GM21390 (cell line): ENCODE measurements at regions not wholly inside any gene's neighbourhood (a gene's known extent, or its start where the extent isn't known, plus 50 kb on each side); places are given as distances from the start of the nearest gene placed in this dataset.

ENCODE experiments used
- ATAC-seq: cut with Tn5 transposase; IDR thresholded peaks from one replicate; pipeline ENCODE4 v1.9.1; 2021; ENCODE audit not compliant: unreplicated experiment

DNA sequence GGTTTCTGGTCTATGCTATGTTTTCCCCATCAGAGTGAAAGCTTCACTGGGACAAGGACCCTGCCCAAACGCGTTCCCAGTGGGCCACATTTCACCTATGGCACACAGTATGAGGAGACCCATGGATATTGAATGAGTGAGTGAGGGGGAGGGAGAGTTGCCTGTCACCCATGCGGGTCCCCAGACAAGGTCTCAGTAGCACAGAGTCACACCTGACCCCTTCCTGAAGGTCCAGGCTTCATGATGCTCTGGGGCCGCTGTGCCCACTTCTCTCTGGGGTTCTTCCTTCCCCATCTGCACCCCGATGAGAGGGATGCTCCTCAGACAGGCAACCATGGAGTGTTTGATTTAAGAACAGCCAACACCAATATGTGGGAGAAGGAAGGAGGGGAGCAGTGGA, 72.3 kb upstream of the CSF3R start:
- no peak for ATAC-seq

GRCh38 chr1:36554323-36554628, 71.6 kb upstream of the CSF3R start:
- ATAC-seq = no peak

GRCh38 chr1:36553591-36554322, 71.0 kb upstream of the CSF3R start:
- ATAC-seq = no peak

DNA sequence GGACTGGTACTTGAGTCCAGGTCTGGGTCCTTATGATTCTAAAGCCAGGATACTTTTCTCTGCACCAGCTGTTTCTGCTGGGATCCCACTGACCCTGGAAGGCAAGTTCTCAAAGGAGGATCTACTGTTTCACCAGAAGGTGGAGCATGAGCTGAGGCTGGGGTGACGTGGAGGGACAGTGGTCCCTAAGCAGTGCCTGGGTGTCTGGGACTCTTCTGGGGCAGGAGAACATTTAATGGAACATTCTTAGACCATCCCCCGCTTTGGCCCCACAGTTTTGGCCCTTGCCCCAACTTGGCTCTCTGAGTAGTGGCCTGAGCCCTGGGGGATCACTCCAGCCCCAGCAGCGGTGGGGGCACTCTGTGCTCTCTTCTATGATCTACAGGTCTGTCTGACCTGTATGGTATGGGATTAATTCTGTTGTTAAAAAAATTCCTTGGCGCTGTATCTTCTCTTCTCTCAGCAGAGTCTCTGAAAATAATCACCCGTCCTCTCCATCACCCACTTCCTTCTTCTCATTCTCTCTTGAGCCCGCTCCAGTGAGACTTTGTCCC, 60.3 kb upstream of the CSF3R start:
- no peak for ATAC-seq

DNA sequence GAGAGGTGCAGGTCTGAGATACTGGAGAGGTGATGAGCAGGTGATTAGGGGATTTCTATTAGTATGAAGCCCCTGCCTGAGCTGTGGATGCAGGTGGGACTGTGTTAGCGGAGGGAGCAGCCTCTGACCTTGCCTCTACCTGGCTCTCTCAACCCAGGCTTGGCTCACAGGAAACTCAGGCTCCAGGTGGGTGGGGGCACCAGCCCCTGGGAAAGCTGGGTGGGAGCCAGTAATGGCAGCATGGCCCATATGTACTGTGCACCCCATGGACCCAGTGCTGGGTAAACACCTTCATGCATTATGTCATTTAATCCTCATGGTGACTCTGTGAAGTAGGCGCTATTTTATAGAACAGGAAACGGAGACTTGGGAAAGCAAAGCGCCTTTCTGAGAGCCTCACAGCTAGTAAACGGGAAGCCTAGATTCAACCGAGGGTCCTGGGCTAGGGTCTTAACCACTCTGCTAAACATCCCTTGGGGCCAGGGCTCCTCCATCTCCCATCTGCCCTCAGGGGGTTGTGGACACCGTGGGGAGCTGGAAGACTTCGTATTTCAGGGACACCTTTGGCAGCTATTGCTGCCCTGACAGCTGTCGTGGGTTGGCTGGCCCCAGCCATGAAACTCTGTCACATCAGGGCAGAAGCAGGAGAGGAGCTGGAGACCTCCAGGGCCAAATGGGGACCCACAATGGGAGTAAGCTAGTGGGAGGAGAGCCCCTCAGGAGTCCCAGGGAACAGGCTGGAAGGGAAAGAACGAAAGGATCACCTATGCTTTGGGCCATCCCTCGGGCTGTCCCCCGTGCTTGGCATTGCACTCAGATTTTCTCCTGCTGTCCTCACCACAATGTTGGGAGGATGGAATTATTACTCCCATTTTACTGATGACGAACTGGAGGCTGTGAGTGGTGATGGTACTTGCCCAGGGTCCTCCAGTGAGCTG, 59.6 kb upstream of the CSF3R start:
- no peak for ATAC-seq

GRCh38 chr1:36540056-36540455, 57.3 kb upstream of the CSF3R start:
- ATAC-seq = no peak

DNA sequence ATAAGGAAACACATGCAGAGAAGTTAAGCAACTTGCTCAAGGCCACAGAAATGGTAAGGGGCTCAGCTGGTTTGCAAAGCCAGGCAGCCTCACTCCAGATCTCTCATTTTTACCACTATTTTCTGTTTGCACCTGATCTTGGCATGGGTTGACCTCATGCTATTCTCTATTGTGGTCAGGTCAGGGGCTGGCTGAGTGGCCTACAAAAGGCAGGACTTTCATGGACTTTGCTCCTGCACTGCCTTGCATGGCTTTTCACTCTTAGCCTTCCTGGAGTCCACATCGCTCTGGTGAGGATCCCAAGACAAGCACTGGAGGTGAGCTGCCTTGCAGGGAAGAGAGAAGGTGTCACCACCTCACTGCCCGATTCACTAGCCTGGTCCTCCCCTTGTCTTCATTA, 56.8 kb upstream of the CSF3R start:
- ATAC-seq = no peak

DNA sequence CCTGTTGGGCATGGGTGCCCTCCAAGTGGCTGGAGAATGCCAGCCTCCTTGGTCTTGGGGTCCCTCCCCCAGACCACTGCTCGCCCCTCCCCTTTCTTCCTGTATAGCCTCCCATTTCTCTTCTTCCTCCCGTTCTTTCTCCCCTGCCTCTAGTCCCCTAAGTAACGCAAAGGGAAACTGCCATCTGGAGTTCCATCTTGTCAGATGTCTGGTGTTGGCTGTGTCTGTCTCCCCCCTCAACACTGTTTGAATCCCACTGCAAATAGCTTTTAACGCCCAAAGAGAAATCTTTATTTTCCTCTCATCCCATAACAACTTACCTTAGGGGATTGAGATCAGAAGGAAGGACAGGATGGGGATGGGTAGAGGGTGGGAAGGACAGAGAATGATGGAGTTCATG, 55.3 kb upstream of the CSF3R start:
- ATAC-seq = no peak

DNA sequence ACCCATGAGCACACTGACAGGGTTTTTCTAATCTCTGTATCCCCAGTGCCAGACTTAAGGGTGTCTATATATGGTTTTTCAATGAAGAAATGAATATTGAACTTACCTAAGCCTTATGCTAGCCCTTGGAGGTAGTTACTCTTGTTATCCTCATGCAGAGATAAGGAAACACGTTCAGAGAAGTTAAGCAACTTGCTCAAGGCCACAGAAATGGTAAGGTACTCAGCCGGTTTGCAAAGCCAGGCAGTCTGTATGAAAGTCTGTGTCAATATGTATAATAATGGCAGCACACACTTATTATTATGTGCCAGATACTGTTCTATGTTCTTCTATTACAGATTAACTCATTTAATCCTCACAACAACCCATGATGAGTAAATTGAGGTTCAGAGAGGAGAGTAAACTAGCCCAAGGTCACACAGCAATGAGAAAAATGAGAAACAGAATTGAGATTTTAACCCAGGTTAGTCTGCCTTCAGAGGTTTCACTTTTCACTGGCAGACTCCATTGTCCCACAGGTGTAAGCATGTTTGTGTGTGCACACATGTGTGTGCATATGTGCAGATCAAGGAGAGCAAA, 54.6 kb upstream of the CSF3R start:
- ATAC-seq = no peak

DNA sequence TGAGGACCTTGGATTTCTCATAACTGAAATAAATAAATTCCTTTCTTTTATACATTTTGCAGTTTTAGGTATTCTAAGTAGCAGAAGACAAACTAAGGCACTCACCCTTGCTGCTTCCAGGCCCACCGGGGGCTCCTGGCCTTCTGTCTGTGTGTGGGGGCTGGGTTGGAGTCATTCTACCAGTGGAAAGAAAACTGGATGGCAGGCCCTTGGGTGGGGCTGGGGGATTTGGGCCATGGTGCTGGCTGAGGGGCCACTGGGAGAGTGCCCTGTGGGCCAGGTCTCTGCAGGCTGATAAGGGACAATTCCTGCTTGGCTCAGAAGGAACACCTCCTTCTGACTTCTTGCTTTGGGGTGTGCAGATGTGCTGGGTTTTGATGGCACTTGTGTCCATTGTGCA, 54.0 kb upstream of the CSF3R start:
- no peak for ATAC-seq

- ATAC-seq = no peak
Observed at GRCh38 chr1:36534711-36535412, 52.1 kb upstream of the CSF3R start.

GRCh38 chr1:36533897-36534296, 51.2 kb upstream of the CSF3R start:
- ATAC-seq = no peak

DNA sequence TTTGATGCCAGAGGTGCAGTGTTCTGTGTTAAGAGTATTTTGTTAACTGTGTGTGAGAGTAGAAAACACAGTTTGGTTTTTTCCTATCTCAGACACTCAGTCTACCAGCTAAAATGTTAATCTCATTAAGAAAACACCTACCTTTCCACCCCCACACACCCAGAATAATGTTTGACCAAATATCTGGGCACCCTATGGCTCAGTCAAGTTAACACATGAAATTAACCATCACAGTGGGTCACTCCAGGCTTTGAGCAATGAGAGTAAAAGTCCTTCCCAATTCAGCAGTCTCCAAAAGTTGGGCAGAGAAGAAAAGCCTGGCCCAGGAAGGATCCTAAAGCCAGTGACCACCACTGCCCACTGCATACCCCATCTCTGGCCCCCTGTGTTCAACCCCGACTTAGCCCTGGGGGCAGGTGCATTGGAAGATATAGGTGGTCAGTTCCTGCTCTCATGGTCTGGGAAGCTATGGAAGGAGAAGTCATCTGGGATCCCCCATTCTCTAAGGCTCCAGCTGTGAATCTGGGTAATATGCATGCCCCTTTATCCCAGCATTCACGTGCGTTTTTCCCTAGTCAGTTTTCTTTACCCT, 50.2 kb upstream of the CSF3R start:
- ATAC-seq = no peak
